ENCODE measurements at regions not wholly inside any gene's neighbourhood (a gene's known extent, or its start where the extent isn't known, plus 50 kb on each side); places are given as distances from the start of the nearest gene placed in this dataset.
"Not testable (repeated sequence)": the region's sequence is repeated elsewhere in the genome, so short reads cannot be mapped to it uniquely, and the experiment has no call there.

- DNase-seq (ENCODE audit: low spot score), result no peak
- in situ Hi-C loops (cut with HindIII; ENCODE audit: low sequenced_read_pairs), result no loop called here
Measured at GRCh38 chr12:4196805-4197420, 76.6 kb upstream of the CCND2 start.

- DNase-seq (ENCODE audit: low spot score), result no peak
Measured at GRCh38 chr12:4194668-4195067, 78.9 kb upstream of the CCND2 start.

GRCh38 chr12:4193821-4194220 lies 79.7 kb upstream of the CCND2 start:
- in situ Hi-C loops (cut with HindIII; ENCODE audit: low sequenced_read_pairs), result no loop called here
- no peak for DNase-seq (ENCODE audit: low spot score)

More at GRCh38 chr12:4194668-4195067, 78.9 kb upstream of the CCND2 start:
- in situ Hi-C loops (cut with HindIII; ENCODE audit: low sequenced_read_pairs), result no loop called here

- no peak for DNase-seq (ENCODE audit: low spot score)
- in situ Hi-C loops (cut with HindIII; ENCODE audit: low sequenced_read_pairs), result no loop called here
Measured at GRCh38 chr12:4191642-4192041, 81.9 kb upstream of the CCND2 start.

- no peak for DNase-seq (ENCODE audit: low spot score)
- in situ Hi-C loops (cut with HindIII; ENCODE audit: low sequenced_read_pairs), result no loop called here
Measured at GRCh38 chr12:4191149-4191548, 82.4 kb upstream of the CCND2 start.

GRCh38 chr12:4190366-4191063 lies 83.0 kb upstream of the CCND2 start:
- in situ Hi-C loops (cut with HindIII; ENCODE audit: low sequenced_read_pairs), result no loop called here
- DNase-seq (ENCODE audit: low spot score), result no peak

- DNase-seq (ENCODE audit: low spot score), result no peak
- in situ Hi-C loops (cut with HindIII; ENCODE audit: low sequenced_read_pairs), result no loop called here
Measured at GRCh38 chr12:4189721-4190120, 83.8 kb upstream of the CCND2 start.

GRCh38 chr12:4187916-4188315 lies 85.6 kb upstream of the CCND2 start:
- DNase-seq (ENCODE audit: low spot score), result no peak
- in situ Hi-C loops (cut with HindIII; ENCODE audit: low sequenced_read_pairs), result no loop called here

- in situ Hi-C loops (cut with HindIII; ENCODE audit: low sequenced_read_pairs); DNase-seq (ENCODE audit: low spot score): not testable (repeated sequence)
Measured at GRCh38 chr12:4187315-4187714, 86.2 kb upstream of the CCND2 start.

GRCh38 chr12:4178424-4179170 lies 95.0 kb upstream of the CCND2 start:
- in situ Hi-C loops (cut with HindIII; ENCODE audit: low sequenced_read_pairs), result no loop called here
- no peak for DNase-seq (ENCODE audit: low spot score)

GRCh38 chr12:4177262-4177661 lies 96.3 kb upstream of the CCND2 start:
- no peak for DNase-seq (ENCODE audit: low spot score)
- in situ Hi-C loops (cut with HindIII; ENCODE audit: low sequenced_read_pairs), result no loop called here

GRCh38 chr12:4176168-4176567 lies 97.4 kb upstream of the CCND2 start:
- in situ Hi-C loops (cut with HindIII; ENCODE audit: low sequenced_read_pairs), result no loop called here
- DNase-seq (ENCODE audit: low spot score), result no peak

GRCh38 chr12:4174417-4174816 lies 99.1 kb upstream of the CCND2 start:
- DNase-seq (ENCODE audit: low spot score), result peak; percentile 1
- in situ Hi-C loops (cut with HindIII; ENCODE audit: low sequenced_read_pairs), result no loop called here

- DNase-seq (ENCODE audit: low spot score), result no peak
- in situ Hi-C loops (cut with HindIII; ENCODE audit: low sequenced_read_pairs), result no loop called here
Measured at GRCh38 chr12:4172999-4173398, 100.6 kb upstream of the CCND2 start.

GRCh38 chr12:4171742-4172141 lies 101.8 kb upstream of the CCND2 start:
- in situ Hi-C loops (cut with HindIII; ENCODE audit: low sequenced_read_pairs), result no loop called here
- DNase-seq (ENCODE audit: low spot score), result no peak

- DNase-seq (ENCODE audit: low spot score), result no peak
- in situ Hi-C loops (cut with HindIII; ENCODE audit: low sequenced_read_pairs), result no loop called here
Measured at GRCh38 chr12:4169959-4170358, 103.6 kb upstream of the CCND2 start.

- no peak for DNase-seq (ENCODE audit: low spot score)
- in situ Hi-C loops (cut with HindIII; ENCODE audit: low sequenced_read_pairs), result no loop called here
Measured at GRCh38 chr12:4169531-4169930, 104.0 kb upstream of the CCND2 start.

GRCh38 chr12:4168036-4168435 lies 105.5 kb upstream of the CCND2 start:
- in situ Hi-C loops (cut with HindIII; ENCODE audit: low sequenced_read_pairs), result no loop called here
- DNase-seq (ENCODE audit: low spot score), result no peak

- DNase-seq (ENCODE audit: low spot score), result no peak
- in situ Hi-C loops (cut with HindIII; ENCODE audit: low sequenced_read_pairs), result no loop called here
Measured at GRCh38 chr12:4164559-4165558, 108.7 kb upstream of the CCND2 start.
